Thyroid gland (tissue), 4 donors: ENCODE measurements at regions not wholly inside any gene's neighbourhood (a gene's known extent, or its start where the extent isn't known, plus 50 kb on each side); places are given as distances from the start of the nearest gene placed in this dataset.

ENCODE experiments used
- DNase-seq, 2 donors: peaks; one replicate each; pipeline ENCODE4 v3.0.0-alpha.2; 2019
- H3K27ac ChIP-seq, 3 donors: fragments of 200-600 bp; sonication (generic); 1 replicate in 2 of 3; 2 replicates in 1 of 3; pipeline ENCODE4 v1.5.1; 2016 to 2019; ENCODE audit warnings: mild to moderate bottlenecking in 1 of 3, moderate library complexity in 1 of 3
- H3K27me3 ChIP-seq: fragments of 200-600 bp; sonication (generic); one replicate; pipeline ENCODE4 v1.5.1; 2019
- H3K36me3 ChIP-seq, 2 donors: fragments of 200-600 bp; sonication (generic); one replicate each; pipeline ENCODE4 v1.5.1; 2016 to 2019
- H3K4me1 ChIP-seq, 2 donors: fragments of 200-600 bp; sonication (generic); one replicate each; pipeline ENCODE4 v1.5.1; 2017 to 2019
- H3K4me3 ChIP-seq, 3 donors: fragments of 200-600 bp; sonication (generic); replicated peaks in 1 of 3; 1 replicate in 2 of 3; 2 replicates in 1 of 3; pipeline ENCODE4 v1.5.1; 2016; ENCODE audit warnings: mild to moderate bottlenecking in 1 of 3
- H3K9me3 ChIP-seq: fragments of 200-600 bp; sonication (generic); one replicate; pipeline ENCODE4 v1.5.1; 2017
- POLR2A ChIP-seq, 2 donors: fragments of 450-650 bp; IDR thresholded peaks; one replicate each; pipeline ENCODE4 v1.6.1; 2017; ENCODE audit warnings: antibody characterized with exemption in 2 of 2, mild to moderate bottlenecking in 2 of 2, moderate library complexity in 1 of 2
- WGBS, 2 donors: methylation state at CpG; one replicate each; pipeline ENCODE4 v1.1.5; 2017; 5-methylcytosine and 5-hydroxymethylcytosine counted together
- intact Hi-C: fragments of 100-400 bp; cut with DNase I; formaldehyde crosslinking; loops from one replicate; pipeline ENCODE4 v1.15.1; 2023
- TF ChIP-seq, protein P1 (sequence below), 6 experiments: fragments of 200-600 bp in 3 of 6; fragments of 450-650 bp in 3 of 6; sonication (generic) in 3 of 6; IDR thresholded peaks; one replicate each; pipeline ENCODE4 v1.5.1; 2016 to 2019; ENCODE audit warnings: antibody characterized with exemption in 6 of 6, mild to moderate bottlenecking in 2 of 6, inconsistent platforms in 1 of 6, moderate library complexity in 1 of 6

DNA sequence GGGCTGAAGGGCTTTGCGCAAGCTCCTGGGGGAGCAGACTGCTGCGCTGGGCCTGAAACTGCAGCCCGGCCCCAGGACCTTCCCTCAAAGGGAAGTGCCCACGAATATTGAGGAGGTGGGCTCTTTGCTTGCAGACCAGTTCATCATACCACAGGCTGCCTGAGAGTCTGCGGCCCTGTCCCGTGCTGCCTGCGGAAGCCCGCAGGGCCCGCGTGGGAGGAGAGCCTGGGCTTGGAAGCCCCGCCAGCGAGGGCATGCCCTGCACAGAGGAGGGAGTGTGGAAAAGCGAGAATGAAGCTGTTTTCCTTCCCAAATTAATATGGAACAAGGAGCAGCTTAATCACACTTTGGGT lies 83.6 kb upstream of the MKI67 start:
- intact Hi-C loops, result no loop called here
- DNase-seq, result no peak
- H3K4me1 ChIP-seq, result peaks cover 3 to 6% of the 10 kb centered on the region in 2 donors
- H3K4me3 ChIP-seq, result peak overlapping the region in 1 of 3 donors; percentile 67
- H3K36me3 ChIP-seq, result no peaks in the 10 kb centered on the region
- no peak for TF ChIP-seq POLR2A (IDR thresholded peaks at IDR 0.05)
- TF ChIP-seq, protein P1, sequence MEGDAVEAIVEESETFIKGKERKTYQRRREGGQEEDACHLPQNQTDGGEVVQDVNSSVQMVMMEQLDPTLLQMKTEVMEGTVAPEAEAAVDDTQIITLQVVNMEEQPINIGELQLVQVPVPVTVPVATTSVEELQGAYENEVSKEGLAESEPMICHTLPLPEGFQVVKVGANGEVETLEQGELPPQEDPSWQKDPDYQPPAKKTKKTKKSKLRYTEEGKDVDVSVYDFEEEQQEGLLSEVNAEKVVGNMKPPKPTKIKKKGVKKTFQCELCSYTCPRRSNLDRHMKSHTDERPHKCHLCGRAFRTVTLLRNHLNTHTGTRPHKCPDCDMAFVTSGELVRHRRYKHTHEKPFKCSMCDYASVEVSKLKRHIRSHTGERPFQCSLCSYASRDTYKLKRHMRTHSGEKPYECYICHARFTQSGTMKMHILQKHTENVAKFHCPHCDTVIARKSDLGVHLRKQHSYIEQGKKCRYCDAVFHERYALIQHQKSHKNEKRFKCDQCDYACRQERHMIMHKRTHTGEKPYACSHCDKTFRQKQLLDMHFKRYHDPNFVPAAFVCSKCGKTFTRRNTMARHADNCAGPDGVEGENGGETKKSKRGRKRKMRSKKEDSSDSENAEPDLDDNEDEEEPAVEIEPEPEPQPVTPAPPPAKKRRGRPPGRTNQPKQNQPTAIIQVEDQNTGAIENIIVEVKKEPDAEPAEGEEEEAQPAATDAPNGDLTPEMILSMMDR (IDR thresholded peaks at IDR 0.05), result no peak
- no peak overlapping the region for H3K27ac ChIP-seq
- no peaks in the 10 kb centered on the region for H3K9me3 ChIP-seq
- 87 to 89% methylated on average over 5 to 13 of the region's 13 CpGs for WGBS, 2 donors
- no peaks in the 10 kb centered on the region for H3K27me3 ChIP-seq

DNA sequence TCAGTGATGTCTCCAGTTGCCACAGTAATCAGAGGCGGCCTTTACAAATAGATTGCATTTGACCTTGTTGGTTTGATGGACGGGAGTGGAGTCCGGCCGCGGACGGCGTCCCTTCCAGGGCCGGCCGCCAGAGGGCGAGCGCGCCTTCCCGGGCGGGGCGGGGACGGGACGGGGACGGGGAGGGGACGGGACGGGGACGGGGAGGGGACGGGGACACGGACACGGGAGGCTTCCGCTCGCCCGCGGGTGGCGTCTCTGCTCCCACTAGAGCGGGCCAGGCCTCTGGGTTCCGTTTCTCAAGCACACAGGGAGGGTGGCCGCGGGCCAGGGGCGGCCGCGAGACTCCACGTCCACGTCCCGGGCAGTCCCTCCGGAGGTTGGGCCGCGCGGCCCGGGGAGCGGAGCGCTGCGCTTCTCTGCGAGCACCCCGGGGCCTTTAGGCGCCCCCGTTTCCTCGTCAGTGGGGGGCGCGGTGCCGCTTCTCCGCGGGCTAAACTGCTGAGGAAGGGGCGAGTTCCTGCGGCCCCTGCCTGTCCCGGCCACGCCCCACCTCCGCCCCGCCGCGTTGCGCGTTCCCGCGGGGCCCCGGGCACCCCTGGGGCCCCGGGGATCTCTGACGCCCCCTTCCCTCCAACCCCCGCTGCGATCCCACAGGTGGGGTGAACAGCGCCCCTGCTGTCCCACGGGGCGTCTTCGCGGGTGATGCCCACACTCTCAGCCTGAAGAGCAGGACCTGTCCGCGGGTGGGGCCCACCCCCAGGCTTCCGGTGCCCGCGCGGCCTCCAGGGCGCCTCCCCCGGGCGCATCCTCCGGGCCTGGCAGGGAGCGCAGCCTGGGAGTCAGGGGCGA lies 84.2 kb upstream of the MKI67 start:
- 0 to 6% methylated on average over 1 to 5 of the region's 91 CpGs for WGBS, 2 donors
- intact Hi-C loops, result no loop called here

DNA sequence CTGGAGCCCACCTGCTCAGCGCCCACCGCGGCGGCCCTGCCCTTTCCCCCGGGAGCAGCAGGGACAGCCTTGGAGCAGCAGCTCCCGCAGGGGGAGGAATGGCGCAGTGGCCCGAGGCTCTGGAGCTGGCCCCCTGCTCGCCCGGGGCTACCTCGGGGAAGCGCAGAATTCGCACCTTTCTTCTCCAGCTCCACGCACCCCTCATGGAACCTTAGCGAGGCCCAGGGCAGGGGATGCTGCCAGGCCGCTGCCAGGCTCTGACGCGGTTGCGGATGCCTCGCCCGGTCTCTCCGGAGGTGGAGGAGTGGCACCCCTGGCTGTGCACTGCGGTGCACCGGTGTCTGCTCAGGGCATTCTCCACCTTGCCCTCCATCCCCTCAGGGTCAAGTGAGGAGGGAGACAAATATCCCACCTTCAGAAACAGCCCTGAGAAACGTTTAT lies 84.9 kb upstream of the MKI67 start:
- Histone ChIP-seq H3K4me1 (peaks cover 3 to 6% of the 10 kb centered on the region in 2 donors), H3K4me3 (peak overlapping the region in 1 of 3 donors; percentile 67), H3K27ac (peak overlapping the region in 2 of 3 donors; percentile 58 to 70), H3K27me3 (no peaks in the 10 kb centered on the region), H3K36me3 (no peaks in the 10 kb centered on the region), H3K9me3 (no peaks in the 10 kb centered on the region)
- no peak for DNase-seq
- 84 to 86% methylated on average over 12 to 14 of the region's 25 CpGs for WGBS, 2 donors
- TF ChIP-seq, protein P1 (IDR thresholded peaks at IDR 0.05), result no peak
- no peak for TF ChIP-seq POLR2A (IDR thresholded peaks at IDR 0.05)
- intact Hi-C loops, result no loop called here

More for the DNA sequence above, 84.2 kb upstream of the MKI67 start:
- H3K4me1 ChIP-seq, result peaks cover 3 to 6% of the 10 kb centered on the region in 2 donors
- no peaks in the 10 kb centered on the region for H3K36me3 ChIP-seq
- H3K27ac ChIP-seq, result peak overlapping the region; percentile 58 to 72 (median 70)
- no peaks in the 10 kb centered on the region for H3K9me3 ChIP-seq
- TF ChIP-seq, protein P1 (IDR thresholded peaks at IDR 0.05), result peak; percentile 20 to 94 (median 62)
- TF ChIP-seq POLR2A (IDR thresholded peaks at IDR 0.05), result peak in 1 of 2 donors; percentile 39
- DNase-seq, result peak; percentile 66 to 72
- H3K4me3 ChIP-seq, result peak overlapping the region; percentile 42 to 89 (median 67)
- no peaks in the 10 kb centered on the region for H3K27me3 ChIP-seq

DNA sequence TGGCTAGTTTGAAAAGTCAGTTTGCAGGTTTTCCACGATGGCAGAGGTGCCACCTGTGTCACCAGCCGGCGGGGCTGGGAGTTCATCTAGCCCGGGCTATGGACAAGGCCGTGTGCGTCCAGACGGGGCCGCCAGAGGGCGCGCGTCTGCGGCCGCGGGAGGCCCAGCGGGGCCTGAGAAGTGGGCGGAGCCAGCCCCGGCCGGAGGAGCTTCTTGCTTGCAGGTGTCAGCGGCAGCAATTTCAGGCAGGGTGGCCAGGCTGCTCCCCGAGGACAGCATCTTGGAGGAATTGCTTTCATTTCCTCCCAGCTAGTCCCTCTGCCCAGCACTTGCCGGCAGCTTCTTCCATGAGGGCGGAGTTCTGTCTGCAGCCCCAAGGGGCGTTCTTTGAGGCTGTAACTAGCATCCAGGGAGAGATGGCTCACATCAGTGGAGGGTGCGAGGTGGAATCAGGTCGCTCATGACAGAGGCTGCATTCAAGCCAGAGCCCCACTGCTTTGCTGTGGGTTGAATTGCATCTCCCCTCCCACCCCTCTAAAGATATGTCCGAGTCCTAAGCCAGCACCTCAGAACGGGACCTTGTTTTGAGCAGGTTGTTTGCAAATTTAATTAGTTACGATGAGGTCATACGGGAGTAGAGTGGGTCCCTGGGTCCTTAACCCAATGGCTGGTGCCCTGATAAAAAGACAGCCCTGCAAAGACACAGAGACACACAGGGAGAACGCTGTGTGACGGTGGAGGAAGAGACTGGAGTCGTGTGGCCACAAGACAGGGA lies 85.9 kb upstream of the MKI67 start:
- H3K27me3 ChIP-seq, result no peaks in the 10 kb centered on the region
- peaks cover 3 to 6% of the 10 kb centered on the region in 2 donors for H3K4me1 ChIP-seq
- no peaks in the 10 kb centered on the region for H3K36me3 ChIP-seq
- 35 to 65% methylated on average over 10 to 20 of the region's 32 CpGs for WGBS, 2 donors
- H3K9me3 ChIP-seq, result no peaks in the 10 kb centered on the region
- TF ChIP-seq, protein P1 (IDR thresholded peaks at IDR 0.05), result peak; percentile 64 to 99 (median 93)
- TF ChIP-seq POLR2A (IDR thresholded peaks at IDR 0.05), result no peak
- DNase-seq, result peak; percentile 88 to 91
- no peak overlapping the region for H3K27ac ChIP-seq
- H3K4me3 ChIP-seq, result no peak overlapping the region
- intact Hi-C loops, result no loop called here
